Uterus (tissue), 3 donors: ENCODE measurements at regions not wholly inside any gene's neighbourhood (a gene's known extent, or its start where the extent isn't known, plus 50 kb on each side); places are given as distances from the start of the nearest gene placed in this dataset.

Experiments used
- DNase-seq, 2 donors: peaks; one replicate each; pipeline ENCODE4 v3.0.0-alpha.2; 2019 to 2020
- H3K27ac ChIP-seq, 2 donors: fragments of 200-600 bp; sonication (generic); 1 replicate in 1 of 2; 2 replicates in 1 of 2; pipeline ENCODE4 v1.5.1; 2016 to 2018
- H3K27me3 ChIP-seq, 2 donors: fragments of 200-600 bp; sonication (generic); one replicate each; pipeline ENCODE4 v1.5.1; 2018 to 2019; ENCODE audit warnings: control low read depth in 1 of 2
- H3K36me3 ChIP-seq, 2 donors: fragments of 200-600 bp; sonication (generic); one replicate each; pipeline ENCODE4 v1.5.1; 2019; ENCODE audit warnings: control low read depth in 1 of 2
- H3K4me1 ChIP-seq, 2 donors: fragments of 200-600 bp; sonication (generic); one replicate each; pipeline ENCODE4 v1.5.1; 2018 to 2019; ENCODE audit warnings: control low read depth in 1 of 2
- H3K4me3 ChIP-seq, 2 donors: fragments of 200-600 bp; sonication (generic); 1 replicate in 1 of 2; 2 replicates in 1 of 2; pipeline ENCODE4 v1.5.1; 2018 to 2019; ENCODE audit warnings: mild to moderate bottlenecking in 1 of 2
- H3K9me3 ChIP-seq, 2 donors: fragments of 200-600 bp; sonication (generic); one replicate each; pipeline ENCODE4 v1.5.1; 2019; ENCODE audit warnings: control low read depth in 1 of 2
- POLR2A ChIP-seq, 2 donors: fragments of 450-650 bp; IDR thresholded peaks; one replicate each; pipeline ENCODE4 v1.6.1; 2016; ENCODE audit warnings: antibody characterized with exemption in 2 of 2, mild to moderate bottlenecking in 1 of 2, moderate library complexity in 1 of 2
- intact Hi-C: fragments of 100-400 bp; cut with DNase I; formaldehyde crosslinking; loops from one replicate; pipeline ENCODE4 v1.15.1; 2023; ENCODE audit warnings: low total_unique reads
- TF ChIP-seq, protein P1 (sequence below), 4 experiments: fragments of 200-600 bp in 2 of 4; fragments of 450-650 bp in 2 of 4; sonication (generic) in 2 of 4; IDR thresholded peaks; one replicate each; pipeline ENCODE4 v1.5.1; 2016 to 2019; ENCODE audit warnings: antibody characterized with exemption in 4 of 4, mild to moderate bottlenecking in 2 of 4, moderate library complexity in 1 of 4
- donor health status: DM: yes; HTN: yes; CAD: no.

DNA sequence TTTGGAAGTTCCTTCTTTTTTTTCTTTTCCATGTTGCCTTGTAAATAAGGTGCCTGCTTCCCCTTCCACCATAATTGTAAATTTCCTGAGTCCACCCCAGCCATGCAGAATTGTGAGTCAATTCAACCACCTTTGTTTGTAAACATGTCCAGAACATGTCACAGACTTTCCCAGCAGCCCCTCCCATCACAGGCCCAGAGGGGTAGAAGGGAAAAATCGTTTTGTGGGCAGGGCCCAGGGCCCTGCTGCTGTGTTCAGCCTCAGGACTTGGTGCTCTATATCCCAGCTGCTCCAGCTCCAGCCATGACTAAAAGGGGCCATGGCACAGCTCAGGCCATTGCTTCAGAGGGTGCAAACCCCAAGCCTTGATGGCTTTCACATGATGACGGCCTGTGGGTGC, 384.6 kb upstream of the NCAM2 start:
- intact Hi-C loops = no loop called here
- no peaks in the 10 kb centered on the region for H3K9me3 ChIP-seq
- H3K27ac ChIP-seq = no peak overlapping the region
- H3K36me3 ChIP-seq = no peaks in the 10 kb centered on the region
- H3K4me3 ChIP-seq = no peak overlapping the region
- no peaks in the 10 kb centered on the region for H3K27me3 ChIP-seq
- DNase-seq = no peak
- no peak for TF ChIP-seq POLR2A (IDR thresholded peaks at IDR 0.05)
- TF ChIP-seq, protein P1, sequence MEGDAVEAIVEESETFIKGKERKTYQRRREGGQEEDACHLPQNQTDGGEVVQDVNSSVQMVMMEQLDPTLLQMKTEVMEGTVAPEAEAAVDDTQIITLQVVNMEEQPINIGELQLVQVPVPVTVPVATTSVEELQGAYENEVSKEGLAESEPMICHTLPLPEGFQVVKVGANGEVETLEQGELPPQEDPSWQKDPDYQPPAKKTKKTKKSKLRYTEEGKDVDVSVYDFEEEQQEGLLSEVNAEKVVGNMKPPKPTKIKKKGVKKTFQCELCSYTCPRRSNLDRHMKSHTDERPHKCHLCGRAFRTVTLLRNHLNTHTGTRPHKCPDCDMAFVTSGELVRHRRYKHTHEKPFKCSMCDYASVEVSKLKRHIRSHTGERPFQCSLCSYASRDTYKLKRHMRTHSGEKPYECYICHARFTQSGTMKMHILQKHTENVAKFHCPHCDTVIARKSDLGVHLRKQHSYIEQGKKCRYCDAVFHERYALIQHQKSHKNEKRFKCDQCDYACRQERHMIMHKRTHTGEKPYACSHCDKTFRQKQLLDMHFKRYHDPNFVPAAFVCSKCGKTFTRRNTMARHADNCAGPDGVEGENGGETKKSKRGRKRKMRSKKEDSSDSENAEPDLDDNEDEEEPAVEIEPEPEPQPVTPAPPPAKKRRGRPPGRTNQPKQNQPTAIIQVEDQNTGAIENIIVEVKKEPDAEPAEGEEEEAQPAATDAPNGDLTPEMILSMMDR (IDR thresholded peaks at IDR 0.05) = no peak
- H3K4me1 ChIP-seq = no peaks in the 10 kb centered on the region

DNA sequence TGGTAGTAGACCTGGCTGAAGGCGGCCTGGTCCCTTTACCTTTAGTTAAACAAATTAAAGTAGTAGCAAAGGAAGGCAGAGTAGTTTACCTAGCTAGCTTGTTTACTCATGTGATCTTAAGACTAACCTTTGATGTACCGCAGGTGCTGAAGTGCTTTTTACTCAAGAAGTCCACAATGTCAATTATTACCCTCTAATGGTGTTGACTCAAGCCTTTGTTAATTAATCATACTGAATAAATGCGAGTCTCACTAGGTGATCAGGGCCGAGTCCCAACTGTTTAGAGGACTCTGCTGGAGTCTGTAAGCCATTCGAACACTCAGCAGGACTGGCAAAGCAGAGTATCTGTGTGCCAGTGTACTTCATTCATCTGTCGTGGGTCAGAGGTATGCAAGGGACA, 381.1 kb upstream of the NCAM2 start:
- Histone ChIP-seq H3K27ac (no peak overlapping the region), H3K36me3 (no peaks in the 10 kb centered on the region), H3K4me1 (no peaks in the 10 kb centered on the region), H3K4me3 (no peak overlapping the region), H3K9me3 (no peaks in the 10 kb centered on the region), H3K27me3 (no peaks in the 10 kb centered on the region)
- DNase-seq = no peak
- TF ChIP-seq, protein P1 (IDR thresholded peaks at IDR 0.05) = no peak
- no peak for TF ChIP-seq POLR2A (IDR thresholded peaks at IDR 0.05)
- intact Hi-C loops = no loop called here

DNA sequence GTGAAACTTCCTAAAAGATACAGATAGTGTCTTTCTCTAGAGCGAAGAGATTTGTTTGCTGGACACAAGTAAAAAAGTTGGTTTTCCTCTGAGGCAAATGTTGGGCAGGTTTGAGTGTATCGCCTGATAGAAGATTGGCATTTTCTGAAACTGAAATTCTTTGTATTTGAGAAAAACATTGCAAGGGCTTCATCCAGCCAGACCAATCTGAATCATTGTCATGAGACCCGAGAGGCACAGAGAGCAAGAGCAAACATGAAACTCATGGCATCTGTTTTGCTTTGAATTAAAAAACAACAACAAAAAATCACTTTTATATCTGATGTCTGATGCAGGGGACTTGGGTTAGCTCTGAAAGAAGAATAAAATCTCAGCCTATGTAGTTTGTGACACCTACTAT, 379.3 kb upstream of the NCAM2 start:
- intact Hi-C loops = no loop called here
- no peaks in the 10 kb centered on the region for H3K4me1 ChIP-seq
- no peak overlapping the region for H3K4me3 ChIP-seq
- H3K27ac ChIP-seq = no peak overlapping the region
- no peaks in the 10 kb centered on the region for H3K9me3 ChIP-seq
- TF ChIP-seq, protein P1 (IDR thresholded peaks at IDR 0.05) = no peak
- TF ChIP-seq POLR2A (IDR thresholded peaks at IDR 0.05) = no peak
- H3K27me3 ChIP-seq = no peaks in the 10 kb centered on the region
- no peaks in the 10 kb centered on the region for H3K36me3 ChIP-seq
- no peak for DNase-seq

DNA sequence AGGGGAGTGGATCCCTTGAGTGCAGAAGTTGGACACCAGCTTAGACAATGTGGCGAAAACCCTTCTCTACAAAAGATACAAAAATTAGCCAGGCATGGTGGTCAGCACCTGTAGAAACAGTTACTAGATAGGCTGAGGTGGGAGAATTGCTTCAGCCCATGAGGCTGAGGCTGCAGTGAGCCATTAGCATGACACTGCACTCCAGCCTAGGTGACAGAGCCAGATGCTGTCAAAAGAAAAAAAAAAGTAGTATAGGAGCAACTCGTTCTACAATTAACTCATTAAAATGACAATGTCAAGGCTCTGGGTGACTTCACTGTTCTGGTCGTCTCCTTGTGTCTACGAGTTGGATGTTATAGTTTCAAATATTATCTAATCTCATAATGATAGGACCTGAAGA, 370.6 kb upstream of the NCAM2 start:
- no peak for DNase-seq
- TF ChIP-seq, protein P1 (IDR thresholded peaks at IDR 0.05) = no peak
- no peak for TF ChIP-seq POLR2A (IDR thresholded peaks at IDR 0.05)
- intact Hi-C loops = no loop called here

DNA sequence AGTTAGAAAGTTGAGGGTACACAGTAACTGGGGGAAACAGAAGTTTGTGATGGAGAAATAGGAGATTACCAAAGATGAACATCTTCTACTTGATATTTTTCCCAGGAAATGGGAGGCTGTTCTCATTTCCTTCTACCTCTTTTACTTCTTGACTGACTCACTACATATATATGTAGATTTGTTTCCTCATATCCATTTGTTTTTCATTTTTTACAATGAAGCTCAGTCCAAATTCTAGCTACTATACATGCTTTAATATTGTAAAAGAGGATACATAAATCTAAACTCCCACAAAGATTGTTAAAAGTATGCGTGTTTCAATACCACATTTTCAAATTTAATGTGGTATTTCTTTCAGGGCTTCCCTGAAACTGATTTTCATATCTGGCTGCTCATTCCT, 366.6 kb upstream of the NCAM2 start:
- no peak for TF ChIP-seq POLR2A (IDR thresholded peaks at IDR 0.05)
- TF ChIP-seq, protein P1 (IDR thresholded peaks at IDR 0.05) = no peak
- intact Hi-C loops = no loop called here
- Histone ChIP-seq H3K9me3 (no peaks in the 10 kb centered on the region), H3K36me3 (no peaks in the 10 kb centered on the region), H3K27me3 (no peaks in the 10 kb centered on the region), H3K4me1 (no peaks in the 10 kb centered on the region), H3K4me3 (no peak overlapping the region), H3K27ac (no peak overlapping the region)
- DNase-seq = no peak

More for the DNA sequence above, 370.6 kb upstream of the NCAM2 start:
- H3K4me3 ChIP-seq = no peak overlapping the region
- H3K27ac ChIP-seq = no peak overlapping the region
- no peaks in the 10 kb centered on the region for H3K4me1 ChIP-seq
- H3K27me3 ChIP-seq = no peaks in the 10 kb centered on the region
- H3K9me3 ChIP-seq = no peaks in the 10 kb centered on the region
- H3K36me3 ChIP-seq = no peaks in the 10 kb centered on the region
